Erythroblast (primary cell): ENCODE measurements at regions not wholly inside any gene's neighbourhood (a gene's known extent, or its start where the extent isn't known, plus 50 kb on each side); places are given as distances from the start of the nearest gene placed in this dataset.
"Not testable (repeated sequence)": the region's sequence is repeated elsewhere in the genome, so short reads cannot be mapped to it uniquely, and the experiment has no call there.

Experiments
- GATA1 ChIP-seq: IDR thresholded peaks from 2 replicates; pipeline ENCODE4 v1.6.1; 2011; ENCODE audit warnings: low read depth, mild to moderate bottlenecking, control low read depth, low read length, moderate library complexity
- POLR2A ChIP-seq: IDR thresholded peaks from 2 replicates; pipeline ENCODE4 v1.6.1; 2011; ENCODE audit warnings: mild to moderate bottlenecking, low read length

GRCh38 chrX:63160340-63160739 lies 190.8 kb downstream of the SPIN4 start:
- not testable (repeated sequence) for TF ChIP-seq POLR2A, GATA1
